ENCODE measurements at regions not wholly inside any gene's neighbourhood (a gene's known extent, or its start where the extent isn't known, plus 50 kb on each side); places are given as distances from the start of the nearest gene placed in this dataset.

DNA sequence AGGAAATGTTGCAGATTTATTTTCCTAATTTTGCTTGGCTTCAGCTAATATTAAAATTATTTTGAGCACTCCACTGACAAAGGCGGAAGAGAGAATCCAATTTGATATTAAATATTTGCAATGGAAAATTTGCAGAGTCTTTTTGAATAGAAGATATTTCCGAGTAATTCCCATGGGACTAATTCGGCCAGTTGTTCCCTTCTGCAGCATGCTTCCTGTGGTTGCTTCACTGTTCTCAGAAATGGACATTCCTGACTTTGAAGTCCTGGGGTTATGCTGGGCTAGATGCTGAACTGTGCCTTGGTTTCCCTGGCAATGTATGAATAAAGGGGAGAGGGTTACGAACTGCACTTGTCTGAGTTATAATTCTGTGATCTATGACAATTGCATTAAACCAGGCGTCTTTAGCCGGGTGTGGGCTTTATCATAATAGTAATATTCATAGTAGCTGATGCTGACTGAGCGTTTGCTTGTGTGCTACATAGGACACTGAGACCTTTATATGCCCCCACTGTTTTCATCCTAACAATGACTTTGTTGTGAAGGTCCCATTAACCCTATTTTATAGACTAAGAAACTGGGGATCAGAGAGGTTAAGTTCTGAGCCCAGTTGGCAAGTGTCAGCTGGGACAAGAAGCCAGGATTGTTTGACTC is 114.5 kb upstream of the SPRY4 start:
- TF ChIP-seq NFE2 (CRISPR knock-in tag; IDR thresholded peaks at IDR 0.05) (no peak), EP300 (IDR thresholded peaks at IDR 0.05; ENCODE audit: low read depth in 2 of 2, low read length in 2 of 2) (no peak), EP300 (CRISPR knock-in tag; IDR thresholded peaks at IDR 0.05; ENCODE audit: borderline replicate concordance) (no peak), ZNF496 (CRISPR knock-in tag; IDR thresholded peaks at IDR 0.05; ENCODE audit: insufficient replicate concordance) (no peak), NFE2L2 (IDR thresholded peaks at IDR 0.05; ENCODE audit: low read length) (no peak), ESRRA (CRISPR knock-in tag; IDR thresholded peaks at IDR 0.05; ENCODE audit: low read depth) (no peak), CTCF (CRISPR knock-in tag; IDR thresholded peaks at IDR 0.05) (no peak), SP2 (CRISPR knock-in tag; IDR thresholded peaks at IDR 0.05) (no peak), ZNF274 (CRISPR knock-in tag; IDR thresholded peaks at IDR 0.05) (no peak), CREB1 (IDR thresholded peaks at IDR 0.05) (no peak), CREB1 (CRISPR knock-in tag; IDR thresholded peaks at IDR 0.05) (no peak), CREM (IDR thresholded peaks at IDR 0.05) (no peak), CREM (CRISPR knock-in tag; IDR thresholded peaks at IDR 0.05) (no peak), TEF (CRISPR knock-in tag; IDR thresholded peaks at IDR 0.05) (no peak)
- TF ChIP-seq, protein P1, sequence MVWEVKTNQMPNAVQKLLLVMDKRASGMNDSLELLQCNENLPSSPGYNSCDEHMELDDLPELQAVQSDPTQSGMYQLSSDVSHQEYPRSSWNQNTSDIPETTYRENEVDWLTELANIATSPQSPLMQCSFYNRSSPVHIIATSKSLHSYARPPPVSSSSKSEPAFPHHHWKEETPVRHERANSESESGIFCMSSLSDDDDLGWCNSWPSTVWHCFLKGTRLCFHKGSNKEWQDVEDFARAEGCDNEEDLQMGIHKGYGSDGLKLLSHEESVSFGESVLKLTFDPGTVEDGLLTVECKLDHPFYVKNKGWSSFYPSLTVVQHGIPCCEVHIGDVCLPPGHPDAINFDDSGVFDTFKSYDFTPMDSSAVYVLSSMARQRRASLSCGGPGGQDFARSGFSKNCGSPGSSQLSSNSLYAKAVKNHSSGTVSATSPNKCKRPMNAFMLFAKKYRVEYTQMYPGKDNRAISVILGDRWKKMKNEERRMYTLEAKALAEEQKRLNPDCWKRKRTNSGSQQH (CRISPR knock-in tag; IDR thresholded peaks at IDR 0.05; ENCODE audit: low read depth) = no peak
